Pons (tissue), 1 donor: ENCODE measurements at regions not wholly inside any gene's neighbourhood (a gene's known extent, or its start where the extent isn't known, plus 50 kb on each side); places are given as distances from the start of the nearest gene placed in this dataset.

Experiments
- DNase-seq: peaks from one replicate; pipeline ENCODE4 v3.0.0-alpha.2; 2016; ENCODE audit warnings: low spot score

GRCh38 chr10:10307036-10307435 is 710.6 kb upstream of the CELF2 start:
- DNase-seq: no peak

GRCh38 chr10:10307551-10307950 is 710.1 kb upstream of the CELF2 start:
- no peak for DNase-seq

- no peak for DNase-seq
Observed at GRCh38 chr10:10310498-10310897, 707.2 kb upstream of the CELF2 start.

- no peak for DNase-seq
Observed at GRCh38 chr10:10311966-10312365, 705.7 kb upstream of the CELF2 start.

GRCh38 chr10:10313149-10313835 is 704.4 kb upstream of the CELF2 start:
- DNase-seq: no peak

GRCh38 chr10:10314626-10315025 is 703.0 kb upstream of the CELF2 start:
- no peak for DNase-seq

GRCh38 chr10:10315989-10316388 is 701.7 kb upstream of the CELF2 start:
- DNase-seq: no peak

GRCh38 chr10:10317151-10317550 is 700.5 kb upstream of the CELF2 start:
- no peak for DNase-seq

- DNase-seq: no peak
Observed at GRCh38 chr10:10318856-10319255, 698.8 kb upstream of the CELF2 start.

- no peak for DNase-seq
Observed at GRCh38 chr10:10320956-10321355, 696.7 kb upstream of the CELF2 start.

- DNase-seq: no peak
Observed at GRCh38 chr10:10326116-10326515, 691.6 kb upstream of the CELF2 start.

- DNase-seq: no peak
Observed at GRCh38 chr10:10327934-10328333, 689.7 kb upstream of the CELF2 start.

GRCh38 chr10:10330418-10330817 is 687.3 kb upstream of the CELF2 start:
- no peak for DNase-seq

- DNase-seq: no peak
Observed at GRCh38 chr10:10332786-10333185, 684.9 kb upstream of the CELF2 start.

- DNase-seq: no peak
Observed at GRCh38 chr10:10333622-10334021, 684.0 kb upstream of the CELF2 start.

GRCh38 chr10:10338339-10338738 is 679.3 kb upstream of the CELF2 start:
- no peak for DNase-seq

- no peak for DNase-seq
Observed at GRCh38 chr10:10346390-10347150, 671.1 kb upstream of the CELF2 start.

- no peak for DNase-seq
Observed at GRCh38 chr10:10350050-10350449, 667.6 kb upstream of the CELF2 start.

GRCh38 chr10:10351451-10351850 is 666.2 kb upstream of the CELF2 start:
- DNase-seq: no peak

GRCh38 chr10:10353326-10353868 is 664.3 kb upstream of the CELF2 start:
- DNase-seq: no peak

GRCh38 chr10:10359263-10359662 is 658.4 kb upstream of the CELF2 start:
- no peak for DNase-seq

- DNase-seq: no peak
Observed at GRCh38 chr10:10361301-10361885, 656.3 kb upstream of the CELF2 start.

- no peak for DNase-seq
Observed at GRCh38 chr10:10362800-10363199, 654.9 kb upstream of the CELF2 start.
